Gastroesophageal sphincter (tissue), 3 donors: ENCODE measurements at regions not wholly inside any gene's neighbourhood (a gene's known extent, or its start where the extent isn't known, plus 50 kb on each side); places are given as distances from the start of the nearest gene placed in this dataset.

Source experiments
- POLR2AphosphoS5 ChIP-seq: sonication (generic); formaldehyde crosslinking; IDR thresholded peaks from one replicate; pipeline ENCODE4 v1.6.1; 2017; ENCODE audit warnings: antibody characterized with exemption
- TF ChIP-seq, protein P1 (sequence below), 4 experiments: fragments of 200-600 bp in 2 of 4; fragments of 450-650 bp in 2 of 4; sonication (generic) in 1 of 4; IDR thresholded peaks; one replicate each; pipeline ENCODE4 v1.5.1; 2017 to 2019; ENCODE audit warnings: antibody characterized with exemption in 4 of 4, mild to moderate bottlenecking in 2 of 4, moderate library complexity in 2 of 4

DNA sequence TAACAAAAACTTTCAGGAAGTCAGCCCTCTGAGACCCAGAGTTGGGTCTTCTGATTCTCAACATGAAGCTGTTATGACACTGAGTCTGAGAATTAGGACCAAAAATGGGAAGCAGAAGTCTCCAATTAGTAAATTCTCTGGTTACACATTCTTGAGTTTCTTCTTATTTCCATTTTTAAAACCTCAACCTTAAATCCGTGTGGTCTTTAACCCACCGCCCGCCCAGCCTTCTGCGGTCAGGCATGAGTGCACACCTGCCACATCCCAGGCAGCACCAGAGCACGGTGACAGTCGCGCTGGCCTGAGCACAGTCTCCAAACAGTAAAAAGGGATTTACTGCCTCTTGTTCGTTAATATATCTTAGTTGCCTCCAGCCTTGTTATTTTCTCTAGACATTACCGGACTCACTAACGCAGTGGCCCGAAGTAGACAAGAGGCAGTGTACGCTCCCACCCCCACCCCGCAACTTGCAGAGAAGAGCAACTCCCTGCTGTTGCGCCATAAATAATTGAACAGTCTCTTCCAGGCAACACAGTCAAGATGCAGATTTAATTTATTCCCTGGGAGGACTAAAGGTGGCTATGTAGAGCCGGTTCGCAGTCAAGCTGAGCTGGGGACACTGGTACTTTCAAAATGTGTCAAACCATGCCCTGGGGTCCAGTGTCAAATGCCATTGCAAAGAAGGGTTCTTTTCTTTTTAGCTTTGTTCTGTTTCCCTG, 147.0 kb upstream of the CELF2 start:
- no peak for TF ChIP-seq POLR2AphosphoS5
- TF ChIP-seq, protein P1, sequence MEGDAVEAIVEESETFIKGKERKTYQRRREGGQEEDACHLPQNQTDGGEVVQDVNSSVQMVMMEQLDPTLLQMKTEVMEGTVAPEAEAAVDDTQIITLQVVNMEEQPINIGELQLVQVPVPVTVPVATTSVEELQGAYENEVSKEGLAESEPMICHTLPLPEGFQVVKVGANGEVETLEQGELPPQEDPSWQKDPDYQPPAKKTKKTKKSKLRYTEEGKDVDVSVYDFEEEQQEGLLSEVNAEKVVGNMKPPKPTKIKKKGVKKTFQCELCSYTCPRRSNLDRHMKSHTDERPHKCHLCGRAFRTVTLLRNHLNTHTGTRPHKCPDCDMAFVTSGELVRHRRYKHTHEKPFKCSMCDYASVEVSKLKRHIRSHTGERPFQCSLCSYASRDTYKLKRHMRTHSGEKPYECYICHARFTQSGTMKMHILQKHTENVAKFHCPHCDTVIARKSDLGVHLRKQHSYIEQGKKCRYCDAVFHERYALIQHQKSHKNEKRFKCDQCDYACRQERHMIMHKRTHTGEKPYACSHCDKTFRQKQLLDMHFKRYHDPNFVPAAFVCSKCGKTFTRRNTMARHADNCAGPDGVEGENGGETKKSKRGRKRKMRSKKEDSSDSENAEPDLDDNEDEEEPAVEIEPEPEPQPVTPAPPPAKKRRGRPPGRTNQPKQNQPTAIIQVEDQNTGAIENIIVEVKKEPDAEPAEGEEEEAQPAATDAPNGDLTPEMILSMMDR (IDR thresholded peaks at IDR 0.05) = no peak
